Breast epithelium (tissue), 3 donors: ENCODE measurements at regions not wholly inside any gene's neighbourhood (a gene's known extent, or its start where the extent isn't known, plus 50 kb on each side); places are given as distances from the start of the nearest gene placed in this dataset.

Experiments used
- CTCF ChIP-seq, 3 donors: fragments of 450-650 bp; IDR thresholded peaks; one replicate each; pipeline ENCODE4 v1.5.1; 2016 to 2017; ENCODE audit warnings: antibody characterized with exemption in 3 of 3, mild to moderate bottlenecking in 3 of 3, moderate library complexity in 3 of 3
- POLR2A ChIP-seq: fragments of 450-650 bp; IDR thresholded peaks from one replicate; pipeline ENCODE4 v1.6.1; 2016; ENCODE audit warnings: antibody characterized with exemption, mild to moderate bottlenecking, moderate library complexity
- POLR2AphosphoS5 ChIP-seq, 3 donors: sonication (generic); formaldehyde crosslinking; IDR thresholded peaks; one replicate each; pipeline ENCODE4 v1.6.1; 2017; ENCODE audit warnings: antibody characterized with exemption in 3 of 3

GRCh38 chr6:140083375-140083774 is 708.9 kb upstream of the CITED2 start:
- TF ChIP-seq CTCF (IDR thresholded peaks at IDR 0.05), result no peak
- no peak for TF ChIP-seq POLR2A
- TF ChIP-seq POLR2AphosphoS5 (IDR thresholded peaks at IDR 0.05), result no peak
